ENCODE measurements at regions not wholly inside any gene's neighbourhood (a gene's known extent, or its start where the extent isn't known, plus 50 kb on each side); places are given as distances from the start of the nearest gene placed in this dataset.

DNA sequence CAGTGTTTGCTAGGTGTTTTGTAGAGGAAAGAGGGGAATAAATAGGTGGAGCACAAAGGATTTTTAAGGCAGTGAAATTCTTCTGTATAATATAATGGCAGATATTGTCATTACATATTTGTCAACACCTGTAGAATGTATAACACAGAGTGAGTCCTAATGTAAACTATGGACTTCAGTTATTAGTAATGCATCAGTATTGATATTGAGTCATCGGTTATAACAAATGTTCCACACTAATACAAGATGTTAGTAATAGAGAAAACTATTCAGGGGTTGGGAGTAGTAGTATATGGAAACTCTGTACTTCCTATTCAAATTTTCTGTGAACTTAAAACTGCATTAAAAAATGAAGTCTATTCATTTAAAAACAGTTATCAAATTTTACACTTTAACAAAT, 299.2 kb downstream of the UBE3D start:
- DNase-seq (ENCODE audit: low read depth): no peak
- TF ChIP-seq CTCF (conservative IDR thresholded peaks at IDR 0.05; ENCODE audit: low read depth, low read length): no peak
- no peak overlapping the region for H3K4me3 ChIP-seq (ENCODE audit: low read length)

DNA sequence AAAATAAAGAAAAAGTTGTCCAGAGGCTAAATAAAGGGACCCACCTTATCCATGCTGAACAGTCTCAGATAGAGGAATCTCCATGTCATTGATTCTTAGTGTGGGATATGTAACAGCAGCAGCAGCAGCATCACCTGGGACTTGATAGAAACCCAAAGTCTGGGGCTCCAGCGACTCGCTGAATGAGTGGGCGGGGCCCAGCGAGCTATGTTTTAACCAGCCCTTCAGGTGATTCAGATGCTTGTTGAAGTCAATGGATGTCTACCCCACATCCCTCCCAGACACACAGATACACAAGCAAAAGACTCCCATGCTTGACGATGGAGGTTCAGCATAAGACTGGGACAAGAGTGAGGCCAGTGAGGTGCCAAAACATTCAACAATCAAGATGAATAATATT, 298.6 kb downstream of the UBE3D start:
- no peak for DNase-seq (ENCODE audit: low read depth)
- H3K4me3 ChIP-seq (ENCODE audit: low read length): no peak overlapping the region
- TF ChIP-seq CTCF (conservative IDR thresholded peaks at IDR 0.05; ENCODE audit: low read depth, low read length): no peak

GRCh38 chr6:82767447-82767846, 298.2 kb downstream of the UBE3D start:
- DNase-seq (ENCODE audit: low read depth): no peak
- no peak for TF ChIP-seq CTCF (conservative IDR thresholded peaks at IDR 0.05; ENCODE audit: low read depth, low read length)
- no peak overlapping the region for H3K4me3 ChIP-seq (ENCODE audit: low read length)

- no peak for DNase-seq (ENCODE audit: low read depth)
- no peak overlapping the region for H3K4me3 ChIP-seq (ENCODE audit: low read length)
- no peak for TF ChIP-seq CTCF (conservative IDR thresholded peaks at IDR 0.05; ENCODE audit: low read depth, low read length)
Measured at GRCh38 chr6:82772851-82773717, 292.6 kb downstream of the UBE3D start.

DNA sequence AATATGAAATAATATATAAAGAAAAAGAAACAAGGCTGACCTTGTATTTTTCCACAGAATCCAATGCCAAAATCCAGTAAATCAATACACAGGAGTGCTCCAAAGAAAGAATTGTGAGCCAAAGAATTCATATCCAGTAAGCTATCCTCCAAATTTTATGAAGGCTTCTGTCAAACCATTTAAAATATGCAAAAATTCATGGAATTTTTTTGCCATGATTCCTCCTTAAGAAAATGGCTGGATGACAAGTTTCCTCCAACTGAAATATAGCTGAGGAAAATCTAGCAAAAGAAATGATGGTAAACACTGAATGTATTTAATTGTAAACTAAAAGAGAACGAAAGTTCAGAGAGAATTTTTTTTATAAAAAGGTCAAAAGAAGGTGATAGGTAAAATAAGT, 290.3 kb downstream of the UBE3D start:
- TF ChIP-seq CTCF (conservative IDR thresholded peaks at IDR 0.05; ENCODE audit: low read depth, low read length): no peak
- H3K4me3 ChIP-seq (ENCODE audit: low read length): no peak overlapping the region
- DNase-seq (ENCODE audit: low read depth): no peak

GRCh38 chr6:82775981-82776380, 289.7 kb downstream of the UBE3D start:
- DNase-seq (ENCODE audit: low read depth): no peak
- TF ChIP-seq CTCF (conservative IDR thresholded peaks at IDR 0.05; ENCODE audit: low read depth, low read length): no peak
- no peak overlapping the region for H3K4me3 ChIP-seq (ENCODE audit: low read length)

- TF ChIP-seq CTCF (conservative IDR thresholded peaks at IDR 0.05; ENCODE audit: low read depth, low read length): no peak
- H3K4me3 ChIP-seq (ENCODE audit: low read length): no peak overlapping the region
- DNase-seq (ENCODE audit: low read depth): no peak
Measured at GRCh38 chr6:82779041-82779440, 286.6 kb downstream of the UBE3D start.

Data from retinal pigment epithelial cell (primary cell).